Superior temporal gyrus (tissue), 1 donor: ENCODE measurements at regions not wholly inside any gene's neighbourhood (a gene's known extent, or its start where the extent isn't known, plus 50 kb on each side); places are given as distances from the start of the nearest gene placed in this dataset.

Experiments used
- DNase-seq: peaks from one replicate; pipeline ENCODE4 v3.0.0-alpha.2; 2016; ENCODE audit errors: extremely low spot score

GRCh38 chr10:106467506-106467905 lies 697.0 kb downstream of the SORCS1 start:
- no peak for DNase-seq

GRCh38 chr10:106457522-106457921 lies 707.0 kb downstream of the SORCS1 start:
- no peak for DNase-seq

- no peak for DNase-seq
Measured at GRCh38 chr10:106454233-106454632, 710.3 kb downstream of the SORCS1 start.

GRCh38 chr10:106450966-106451365 lies 713.5 kb downstream of the SORCS1 start:
- DNase-seq: no peak

GRCh38 chr10:106446920-106447319 lies 717.6 kb downstream of the SORCS1 start:
- DNase-seq: no peak

GRCh38 chr10:106442223-106442622 lies 722.3 kb downstream of the SORCS1 start:
- no peak for DNase-seq

- DNase-seq: no peak
Measured at GRCh38 chr10:106440767-106441166, 723.7 kb downstream of the SORCS1 start.

- no peak for DNase-seq
Measured at GRCh38 chr10:106440355-106440754, 724.2 kb downstream of the SORCS1 start.

GRCh38 chr10:106439366-106439765 lies 725.1 kb downstream of the SORCS1 start:
- DNase-seq: no peak

GRCh38 chr10:106438386-106438785 lies 726.1 kb downstream of the SORCS1 start:
- DNase-seq: no peak

GRCh38 chr10:106436123-106436715 lies 728.3 kb downstream of the SORCS1 start:
- DNase-seq: no peak

- no peak for DNase-seq
Measured at GRCh38 chr10:106435081-106435480, 729.4 kb downstream of the SORCS1 start.

GRCh38 chr10:106424981-106425380 lies 739.5 kb downstream of the SORCS1 start:
- DNase-seq: no peak

- DNase-seq: no peak
Measured at GRCh38 chr10:106424054-106424453, 740.5 kb downstream of the SORCS1 start.

- no peak for DNase-seq
Measured at GRCh38 chr10:106410331-106410730, 754.2 kb downstream of the SORCS1 start.

- DNase-seq: no peak
Measured at GRCh38 chr10:106405141-106405540, 759.4 kb downstream of the SORCS1 start.

GRCh38 chr10:106402458-106402857 lies 762.0 kb downstream of the SORCS1 start:
- no peak for DNase-seq

- DNase-seq: no peak
Measured at GRCh38 chr10:106401967-106402366, 762.5 kb downstream of the SORCS1 start.

GRCh38 chr10:106401161-106401560 lies 763.3 kb downstream of the SORCS1 start:
- peak; percentile 75 for DNase-seq

GRCh38 chr10:106399112-106399511 lies 765.4 kb downstream of the SORCS1 start:
- no peak for DNase-seq

GRCh38 chr10:106396192-106396591 lies 768.3 kb downstream of the SORCS1 start:
- no peak for DNase-seq

GRCh38 chr10:106395041-106395749 lies 769.3 kb downstream of the SORCS1 start:
- no peak for DNase-seq

GRCh38 chr10:106392778-106393177 lies 771.7 kb downstream of the SORCS1 start:
- DNase-seq: no peak

- DNase-seq: no peak
Measured at GRCh38 chr10:106387063-106387462, 777.4 kb downstream of the SORCS1 start.
